NCI-H446 (cell line): ENCODE measurements at regions not wholly inside any gene's neighbourhood (a gene's known extent, or its start where the extent isn't known, plus 50 kb on each side); places are given as distances from the start of the nearest gene placed in this dataset.

Source experiments
- DNase-seq, 2 experiments: peaks; one replicate each; lab custom pipeline; 2025; lab: John Stamatoyannopoulos, UW

DNA sequence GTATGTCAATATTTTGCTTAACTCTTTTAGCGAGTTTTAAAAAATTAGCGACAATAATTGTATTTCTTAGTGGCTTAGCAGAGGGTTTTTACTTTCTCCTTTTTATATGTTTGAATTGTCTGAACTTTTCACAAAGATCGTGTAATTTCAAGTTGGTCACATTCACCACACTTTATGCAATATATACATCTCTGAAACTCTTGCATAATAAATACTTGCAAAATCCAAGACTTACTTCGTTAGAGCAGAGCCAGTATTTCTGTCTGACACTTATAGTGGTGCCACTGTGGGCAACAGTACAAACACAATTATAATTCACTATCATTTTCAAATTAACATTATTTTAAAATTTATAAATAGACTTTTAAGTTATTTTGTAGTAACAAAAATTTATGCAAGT, 62.0 kb downstream of the SUCNR1 start:
- no peak for DNase-seq

- DNase-seq: no peak
Observed at GRCh38 chr3:151940481-151940880, 67.0 kb downstream of the SUCNR1 start.

- no peak for DNase-seq
Observed at GRCh38 chr3:151943539-151943938, 70.1 kb downstream of the SUCNR1 start.

DNA sequence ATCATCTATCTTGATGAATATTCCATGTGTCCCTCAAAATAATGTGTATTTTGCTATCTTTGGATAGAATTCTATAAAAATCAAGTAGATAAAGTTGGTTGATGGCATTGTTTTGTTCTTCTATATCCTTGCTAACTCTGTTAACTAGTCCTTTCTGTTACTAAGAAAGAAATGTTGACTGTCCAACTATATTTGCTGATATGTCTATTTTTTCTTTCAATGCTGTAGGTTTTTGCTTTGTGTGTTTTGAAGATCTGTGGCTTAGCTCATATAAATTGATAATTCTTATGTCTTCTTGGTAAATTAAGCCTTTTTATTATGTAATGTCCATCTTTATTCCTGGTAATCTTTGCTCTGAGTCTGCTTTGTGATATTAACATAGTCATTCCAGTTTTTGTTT, 70.9 kb downstream of the SUCNR1 start:
- no peak for DNase-seq

DNA sequence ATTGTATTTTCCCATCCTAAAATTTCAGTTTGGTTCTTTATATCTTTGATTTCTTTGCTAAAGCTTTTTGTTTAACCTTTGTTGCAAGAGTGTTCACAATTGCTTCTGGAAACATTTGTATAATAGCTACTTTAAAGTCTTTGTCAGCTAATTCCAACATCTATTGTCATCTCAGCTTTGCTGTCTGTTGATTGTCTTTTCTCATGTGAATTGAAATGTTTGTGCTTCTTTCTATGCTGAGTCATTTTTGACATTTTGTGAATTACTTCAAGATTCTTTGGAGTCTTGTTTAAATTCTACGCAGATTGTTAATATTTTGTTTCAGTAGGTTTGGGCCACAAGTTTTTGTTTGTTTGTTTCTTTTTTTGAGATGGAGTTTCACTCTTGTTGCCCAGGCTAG, 73.2 kb downstream of the SUCNR1 start:
- DNase-seq: no peak

DNA sequence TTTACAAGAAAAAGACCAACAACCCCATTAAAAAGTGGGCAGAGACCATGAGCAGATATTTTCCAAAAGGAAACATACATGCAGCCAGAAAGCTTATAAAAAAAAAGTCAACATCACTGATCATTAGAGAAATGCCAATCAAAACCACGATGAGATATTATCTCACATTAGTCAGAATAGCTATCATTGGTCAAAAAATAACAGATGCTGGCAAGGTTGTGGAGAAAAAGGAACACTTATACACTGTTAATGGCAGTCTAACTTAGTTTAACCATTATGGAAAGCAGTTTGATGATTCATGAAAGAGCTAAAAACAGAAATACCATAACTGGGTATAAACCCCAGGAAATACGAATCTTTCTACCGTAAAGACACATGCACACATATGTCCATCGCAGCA, 76.3 kb downstream of the SUCNR1 start:
- DNase-seq: no peak

DNA sequence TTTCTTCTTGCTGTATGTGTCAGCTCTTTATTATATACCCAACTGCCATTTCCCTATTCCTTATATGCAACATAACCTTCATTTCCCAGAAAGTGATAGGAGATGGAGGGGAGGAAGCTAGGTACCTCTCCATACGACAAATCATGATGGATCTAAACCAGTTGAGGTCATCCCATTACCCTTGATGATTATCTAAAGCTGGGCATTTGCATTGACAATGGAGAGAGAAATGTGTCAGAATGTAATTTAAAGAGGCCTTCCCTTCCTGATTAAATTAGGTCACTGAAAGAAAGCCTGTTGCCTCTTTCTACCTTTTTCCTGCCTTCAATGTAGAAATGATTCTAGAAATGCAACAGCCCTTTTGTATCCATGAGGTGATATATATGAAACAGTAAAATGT, 81.9 kb downstream of the SUCNR1 start:
- DNase-seq: no peak

DNA sequence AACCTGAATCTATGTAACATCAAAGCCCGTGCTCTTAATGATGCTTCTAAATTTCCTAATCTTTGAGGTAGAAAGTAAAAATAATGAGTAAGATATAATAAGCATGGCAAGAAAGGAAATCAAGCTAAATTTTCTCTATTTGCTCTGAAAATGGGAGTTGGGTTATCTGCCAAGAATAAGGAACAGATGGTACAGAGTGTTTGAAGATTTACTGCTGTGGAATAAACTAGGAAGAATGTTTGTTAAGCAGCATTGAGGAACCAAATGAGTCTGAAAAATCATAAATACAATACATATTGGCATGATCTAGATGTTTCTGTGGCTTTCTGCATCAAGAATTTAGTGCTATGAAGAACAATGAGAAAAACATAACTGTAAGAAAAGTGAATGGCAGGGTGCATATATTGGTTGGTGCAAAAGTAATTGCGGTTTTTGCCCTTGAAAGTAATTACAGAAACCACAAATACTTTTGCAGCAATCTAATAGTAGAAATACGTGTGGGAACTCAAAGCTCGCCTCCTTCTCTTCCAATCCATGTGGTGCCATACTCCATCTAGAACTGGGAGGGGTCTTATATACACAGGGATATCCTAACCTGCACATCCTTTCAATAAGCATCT, 87.6 kb downstream of the SUCNR1 start:
- DNase-seq: peak in 1 of 2 experiments; percentile 13

DNA sequence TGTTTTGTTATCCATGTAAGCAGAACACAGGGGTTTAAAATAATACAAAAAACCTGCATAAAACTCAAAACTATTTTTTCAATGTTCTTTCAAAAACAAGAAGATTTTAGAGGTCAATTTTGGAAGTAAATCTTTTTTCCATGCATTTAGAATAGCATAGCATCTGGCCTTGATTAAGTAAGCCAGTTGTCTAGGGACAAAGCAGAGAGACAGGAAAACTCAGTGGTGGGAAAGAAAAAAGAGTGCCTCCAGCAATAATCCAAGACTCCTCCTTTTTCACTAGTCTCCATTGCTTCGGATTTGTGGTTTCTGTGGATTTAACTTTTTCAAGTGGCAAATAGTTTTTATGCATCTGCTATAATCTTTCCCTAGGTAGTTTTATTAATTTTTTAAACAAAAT, 88.9 kb downstream of the SUCNR1 start:
- no peak for DNase-seq

- no peak for DNase-seq
Observed at GRCh38 chr3:151962912-151963311, 89.5 kb downstream of the SUCNR1 start.

DNA sequence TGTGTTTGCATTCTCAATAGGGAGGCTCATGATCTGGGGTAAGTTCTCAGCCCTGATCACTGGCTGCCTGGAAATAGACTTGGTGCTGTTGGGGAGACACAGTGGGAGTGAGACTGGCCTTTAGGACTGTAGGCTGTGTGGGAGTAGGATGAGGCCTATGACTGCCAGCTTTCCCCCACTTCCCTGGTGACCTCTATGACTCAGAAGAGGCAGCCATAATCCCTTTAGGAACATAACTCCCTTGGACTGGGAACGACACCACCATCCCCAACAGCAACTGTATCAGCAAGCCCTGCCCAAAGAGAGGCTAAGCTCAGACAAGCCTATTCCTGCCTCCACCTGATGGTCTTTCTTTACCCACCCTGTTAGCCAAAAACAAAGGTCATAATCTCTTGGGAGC, 91.3 kb downstream of the SUCNR1 start:
- no peak for DNase-seq

- no peak for DNase-seq
Observed at GRCh38 chr3:151969026-151969642, 95.7 kb downstream of the SUCNR1 start.

DNA sequence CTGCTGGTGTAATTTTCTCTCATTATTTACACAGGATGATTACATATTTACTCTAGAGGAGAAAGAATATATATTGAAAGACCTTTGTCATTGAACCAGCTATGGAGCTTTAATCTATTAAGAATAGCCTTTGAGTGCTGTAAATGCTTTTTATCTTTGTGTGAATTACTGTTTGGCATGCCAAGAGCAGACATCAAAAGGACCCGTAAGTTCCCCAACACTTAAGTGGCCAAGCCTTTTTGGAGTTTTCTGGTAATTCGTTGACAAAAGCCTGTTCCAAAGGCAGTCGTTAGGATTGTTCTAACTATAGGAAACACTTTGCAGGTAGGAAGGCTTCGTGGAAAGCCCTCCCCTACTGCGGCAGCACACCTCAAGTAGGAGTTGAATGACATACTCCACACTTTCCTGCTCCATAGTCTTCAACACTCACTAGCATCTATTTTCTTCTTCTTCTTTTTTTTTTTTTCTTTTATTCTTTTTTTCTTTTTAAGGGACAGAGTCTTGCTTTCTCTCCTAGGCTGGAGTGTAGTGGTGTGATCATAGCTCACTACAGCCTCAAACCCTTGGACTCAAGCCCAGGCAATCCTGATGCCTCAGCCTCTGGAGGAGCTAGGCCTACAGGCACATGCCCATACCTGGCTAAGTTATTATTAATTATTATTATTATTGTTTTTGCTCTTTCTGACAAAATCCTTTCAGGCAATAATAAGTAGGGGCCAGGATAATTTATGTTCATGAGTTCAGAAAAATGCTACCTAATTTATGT, 98.6 kb downstream of the SUCNR1 start:
- no peak for DNase-seq

DNA sequence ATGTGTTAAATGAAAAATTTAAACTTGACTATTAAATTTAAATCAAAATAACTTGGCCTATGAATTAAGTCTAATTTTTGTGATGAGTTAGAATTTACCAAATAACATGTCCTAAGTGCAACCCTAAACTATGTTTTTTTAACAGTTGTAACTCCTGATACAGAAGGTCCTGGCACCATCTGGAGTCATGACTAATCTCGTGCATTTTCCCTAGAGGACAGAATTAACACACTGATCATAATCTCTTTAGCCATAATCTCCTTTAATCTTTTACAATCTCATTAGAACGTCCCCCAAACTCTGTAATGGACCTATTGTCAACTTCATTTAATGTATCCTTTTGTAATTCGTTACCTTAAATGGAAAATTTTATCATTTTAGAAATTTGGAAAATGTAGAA, 100.6 kb downstream of the SUCNR1 start:
- no peak for DNase-seq

GRCh38 chr3:151976211-151977050, 103.0 kb downstream of the SUCNR1 start:
- DNase-seq: no peak

GRCh38 chr3:151979906-151980305, 106.5 kb downstream of the SUCNR1 start:
- DNase-seq: no peak

- DNase-seq: no peak
Observed at GRCh38 chr3:151983538-151983937, 110.1 kb downstream of the SUCNR1 start.

DNA sequence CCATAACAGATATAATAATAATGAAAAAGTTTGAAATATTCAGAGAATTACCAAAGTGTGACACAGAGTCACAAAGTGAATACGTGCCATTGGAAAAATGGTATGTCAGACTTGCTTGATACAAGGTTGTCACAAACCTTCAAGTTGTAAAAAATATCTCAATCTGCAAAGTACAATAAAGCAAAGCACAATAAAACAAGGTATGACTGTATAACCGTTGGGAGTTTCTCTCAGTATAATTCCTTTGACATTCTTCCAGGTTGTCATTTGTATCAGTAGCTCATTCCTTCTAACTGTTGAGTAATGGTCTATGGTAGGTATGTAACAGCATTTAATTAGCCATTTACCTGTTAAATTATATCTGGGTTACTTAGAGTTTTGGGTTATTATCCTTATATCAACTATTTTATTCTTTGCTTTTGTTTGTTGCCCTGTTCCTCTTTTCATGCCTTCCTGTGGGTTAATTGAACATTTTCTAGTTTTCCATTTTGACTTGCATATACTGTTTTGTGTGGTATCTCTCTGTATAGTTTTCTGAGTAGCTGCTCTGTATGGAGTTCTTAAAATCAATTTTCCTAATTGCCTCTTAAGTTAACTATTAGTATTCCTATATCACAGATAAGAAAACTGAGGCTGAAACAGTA, 112.5 kb downstream of the SUCNR1 start:
- DNase-seq: no peak

- DNase-seq: no peak
Observed at GRCh38 chr3:151987893-151988292, 114.5 kb downstream of the SUCNR1 start.

DNA sequence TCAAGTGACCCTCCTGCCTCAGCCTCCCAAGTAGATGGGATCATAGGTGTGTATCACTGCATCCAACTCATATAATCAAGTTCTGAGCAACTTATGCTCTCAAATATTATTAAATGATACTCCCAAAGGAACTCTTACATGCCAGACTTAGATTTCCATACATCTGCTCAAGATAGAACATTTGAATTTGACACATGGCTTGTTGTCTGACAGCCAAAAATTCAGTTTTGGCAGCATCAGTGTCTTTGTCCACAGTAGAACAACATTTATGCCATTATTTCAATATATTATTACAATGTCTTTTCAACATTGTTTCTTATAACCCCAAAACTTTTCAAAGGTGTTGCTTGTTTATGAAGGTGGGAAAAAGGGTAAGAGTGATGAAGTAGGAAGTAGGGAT, 116.2 kb downstream of the SUCNR1 start:
- DNase-seq: no peak

- DNase-seq: no peak
Observed at GRCh38 chr3:151990696-151991376, 117.4 kb downstream of the SUCNR1 start.
